Right lobe of liver (tissue), 4 donors: ENCODE measurements at regions not wholly inside any gene's neighbourhood (a gene's known extent, or its start where the extent isn't known, plus 50 kb on each side); places are given as distances from the start of the nearest gene placed in this dataset.

Experiments
- POLR2A ChIP-seq: fragments of 450-650 bp; IDR thresholded peaks from one replicate; pipeline ENCODE4 v1.6.1; 2017; ENCODE audit warnings: antibody characterized with exemption, mild to moderate bottlenecking
- TF ChIP-seq, protein P1 (sequence below), 4 donors: fragments of 200-600 bp in 3 of 4; fragments of 450-650 bp in 1 of 4; IDR thresholded peaks; one replicate each; pipeline versions ENCODE4 v1.5.1 to v1.8.0; 2016 to 2022; ENCODE audit warnings: antibody characterized with exemption in 4 of 4, mild to moderate bottlenecking in 2 of 4
- donor health status: DM: no; HTN: no; CAD: no.
- donor health status: DM: no; HTN: no; CAD: no.
- donor health status: DM: no; HTN: yes; CAD: no.

DNA sequence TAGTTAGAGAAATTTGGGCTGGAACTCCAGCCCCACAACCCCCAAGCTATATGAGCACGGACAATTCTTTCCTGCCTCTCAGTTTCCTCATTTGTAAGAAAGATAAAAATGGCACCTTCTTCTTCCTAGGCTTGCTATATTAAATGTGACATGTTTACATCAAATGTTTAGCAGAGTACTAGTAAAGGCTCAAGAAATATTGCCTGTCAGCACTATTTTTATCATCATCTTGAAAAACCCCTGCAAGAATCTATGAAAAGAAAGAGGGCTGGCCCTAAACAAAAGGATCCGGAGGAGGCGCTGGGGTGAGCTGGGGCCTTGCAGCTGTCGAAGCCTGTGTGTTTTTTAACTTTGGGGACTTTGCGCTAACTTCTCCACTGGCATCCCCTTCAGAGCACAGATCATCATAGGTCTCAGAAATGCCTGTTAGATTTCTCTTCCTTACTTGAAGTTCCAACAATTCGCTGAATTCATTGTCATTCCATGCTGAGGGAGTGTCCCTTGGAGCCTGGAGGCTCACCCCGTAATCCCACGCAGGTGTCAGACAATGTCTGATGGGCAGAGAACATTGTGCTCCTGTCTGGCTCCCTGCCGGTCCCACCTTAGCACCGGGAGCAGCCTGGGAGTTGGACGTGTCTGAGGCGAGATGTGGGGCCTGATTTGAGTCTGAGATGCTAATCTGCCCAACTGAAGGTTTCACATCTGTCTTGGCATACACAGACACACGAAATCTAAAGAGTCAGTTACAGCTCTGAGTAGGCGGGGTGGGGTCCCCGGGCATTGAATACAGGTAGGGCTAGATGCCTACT lies 206.8 kb downstream of the NUAK1 start:
- TF ChIP-seq, protein P1, sequence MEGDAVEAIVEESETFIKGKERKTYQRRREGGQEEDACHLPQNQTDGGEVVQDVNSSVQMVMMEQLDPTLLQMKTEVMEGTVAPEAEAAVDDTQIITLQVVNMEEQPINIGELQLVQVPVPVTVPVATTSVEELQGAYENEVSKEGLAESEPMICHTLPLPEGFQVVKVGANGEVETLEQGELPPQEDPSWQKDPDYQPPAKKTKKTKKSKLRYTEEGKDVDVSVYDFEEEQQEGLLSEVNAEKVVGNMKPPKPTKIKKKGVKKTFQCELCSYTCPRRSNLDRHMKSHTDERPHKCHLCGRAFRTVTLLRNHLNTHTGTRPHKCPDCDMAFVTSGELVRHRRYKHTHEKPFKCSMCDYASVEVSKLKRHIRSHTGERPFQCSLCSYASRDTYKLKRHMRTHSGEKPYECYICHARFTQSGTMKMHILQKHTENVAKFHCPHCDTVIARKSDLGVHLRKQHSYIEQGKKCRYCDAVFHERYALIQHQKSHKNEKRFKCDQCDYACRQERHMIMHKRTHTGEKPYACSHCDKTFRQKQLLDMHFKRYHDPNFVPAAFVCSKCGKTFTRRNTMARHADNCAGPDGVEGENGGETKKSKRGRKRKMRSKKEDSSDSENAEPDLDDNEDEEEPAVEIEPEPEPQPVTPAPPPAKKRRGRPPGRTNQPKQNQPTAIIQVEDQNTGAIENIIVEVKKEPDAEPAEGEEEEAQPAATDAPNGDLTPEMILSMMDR (IDR thresholded peaks at IDR 0.05): no peak
- TF ChIP-seq POLR2A: no peak
